HG03066 (cell line): ENCODE measurements at regions not wholly inside any gene's neighbourhood (a gene's known extent, or its start where the extent isn't known, plus 50 kb on each side); places are given as distances from the start of the nearest gene placed in this dataset.

Experiments
- ATAC-seq: cut with Tn5 transposase; IDR thresholded peaks from one replicate; pipeline ENCODE4 v1.9.1; 2021; ENCODE audit warnings: low read depth; ENCODE audit not compliant: unreplicated experiment

DNA sequence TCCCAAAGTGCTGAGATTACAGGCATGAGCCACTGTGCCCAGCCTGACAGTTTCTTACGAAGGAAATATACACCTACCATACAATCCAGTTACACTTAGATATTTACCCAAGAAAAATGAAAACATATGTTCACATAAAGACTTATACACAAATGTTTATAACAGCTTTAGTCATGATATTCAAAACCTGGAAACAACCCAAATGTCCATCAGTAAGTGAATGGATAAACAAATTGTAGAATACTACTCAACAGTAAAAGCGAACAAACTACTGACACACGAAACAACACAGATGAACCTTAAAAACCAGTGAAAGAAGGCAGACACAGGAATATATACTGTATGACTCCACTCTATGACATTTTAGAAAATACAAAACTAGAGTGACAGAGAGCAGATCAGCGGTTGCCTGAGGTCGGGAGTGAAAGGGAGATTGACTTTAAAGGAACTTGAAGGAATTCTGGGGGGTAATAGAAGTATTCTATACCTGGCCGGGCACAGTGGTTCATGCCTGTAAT is 83.6 kb downstream of the SPRING1 start:
- no peak for ATAC-seq

DNA sequence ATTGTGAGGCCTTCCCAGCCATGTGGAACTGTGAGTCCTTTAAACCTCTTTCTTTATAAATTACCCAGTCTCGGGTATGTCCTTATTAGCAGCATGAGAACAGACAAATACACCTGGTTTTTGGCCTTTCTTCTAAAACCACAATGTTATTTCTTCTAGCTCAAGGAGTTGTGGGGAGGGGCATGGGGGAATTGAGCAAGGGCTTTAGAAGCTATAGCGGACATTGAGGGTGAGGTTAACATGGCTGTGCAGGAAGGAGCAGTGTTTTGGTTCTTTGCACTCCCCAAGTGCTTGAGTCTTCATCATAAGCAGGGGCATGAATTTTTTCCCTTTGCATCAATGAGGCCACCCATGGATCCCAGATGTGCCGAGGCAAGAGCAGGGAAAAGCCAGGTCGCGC is 86.8 kb downstream of the SPRING1 start:
- ATAC-seq: no peak

DNA sequence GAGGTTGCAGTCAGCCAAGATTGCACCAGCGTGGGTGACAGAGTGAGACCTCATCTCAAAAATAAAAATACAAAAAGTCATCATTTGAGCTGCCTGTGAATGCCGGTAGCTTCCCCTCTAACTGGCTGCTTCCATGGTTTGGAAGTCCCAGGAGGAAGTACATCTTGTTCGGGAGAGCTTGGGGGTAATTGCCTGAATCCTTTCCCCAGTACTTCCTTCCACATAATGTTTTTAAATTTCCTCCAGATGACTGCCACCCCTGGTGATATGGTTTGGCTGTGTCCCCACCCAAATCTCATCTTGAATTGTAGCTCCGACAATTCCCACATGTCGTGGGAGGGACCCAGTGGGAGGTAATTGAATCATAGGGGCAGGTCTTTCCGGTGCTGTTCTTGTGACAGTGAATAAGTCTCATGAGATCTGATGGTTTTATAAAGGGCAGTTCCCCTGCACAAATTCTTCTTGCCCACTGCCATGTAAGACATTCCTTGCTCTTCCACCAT is 87.2 kb downstream of the SPRING1 start:
- ATAC-seq: no peak

DNA sequence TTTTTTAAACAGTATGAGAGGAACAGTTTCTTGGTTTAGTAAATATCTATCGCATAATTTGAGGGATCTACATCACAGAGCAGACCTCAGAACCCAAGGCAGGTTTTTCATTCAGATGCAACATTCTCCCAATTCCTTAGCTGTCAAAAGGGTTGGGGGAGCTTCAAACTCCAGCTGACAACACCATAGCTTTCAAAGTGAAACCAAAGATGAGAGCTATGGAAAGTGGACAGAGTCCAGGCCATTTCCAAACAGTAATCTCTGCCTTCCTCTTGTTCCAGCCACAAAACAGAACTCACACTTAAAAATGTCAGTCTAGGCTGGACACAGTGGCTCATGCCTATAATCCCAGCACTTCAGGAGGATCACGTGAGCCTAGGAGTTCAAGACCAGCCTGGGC is 87.8 kb downstream of the SPRING1 start:
- no peak for ATAC-seq

DNA sequence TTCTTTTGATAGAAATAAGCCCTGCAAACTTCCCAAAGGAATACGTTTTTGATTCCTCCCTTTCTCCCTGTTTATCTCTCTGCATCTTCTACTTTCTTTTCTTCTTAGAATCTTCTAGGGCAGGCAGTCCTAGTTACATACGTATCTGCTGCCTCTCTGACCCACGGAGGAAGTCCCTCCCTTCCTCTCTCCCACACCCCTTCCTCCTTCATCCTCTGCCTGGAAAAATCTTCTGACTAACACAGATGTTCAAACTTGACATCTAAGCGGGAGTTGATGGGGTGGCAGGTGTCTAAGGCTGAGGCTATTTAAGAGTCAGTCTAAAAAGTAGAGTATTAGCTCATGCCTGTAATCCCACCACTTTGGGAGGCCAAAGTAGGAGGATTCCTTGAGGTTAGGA is 88.6 kb downstream of the MAP1LC3B2 start:
- ATAC-seq: no peak

DNA sequence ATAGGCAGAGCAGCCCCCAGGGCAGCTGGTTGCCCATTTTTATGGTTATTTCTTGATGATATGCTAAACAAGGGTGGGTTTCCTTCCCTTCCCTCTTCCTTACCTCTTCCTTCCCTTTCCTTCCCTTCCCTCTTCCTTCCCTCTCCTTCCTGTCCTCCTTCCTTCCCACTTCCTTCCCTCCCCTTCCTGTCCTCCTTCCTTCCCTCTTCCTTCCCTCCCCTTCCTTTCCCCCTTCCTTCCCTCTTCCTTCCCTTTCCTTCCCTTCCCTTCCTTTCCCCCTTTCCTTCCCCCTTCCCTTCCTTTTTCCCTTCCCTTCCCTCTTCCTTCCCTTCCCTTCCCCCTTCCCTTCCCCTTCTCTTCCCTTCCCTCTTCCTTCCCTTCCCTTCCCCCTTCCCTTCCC is 87.7 kb downstream of the MAP1LC3B2 start:
- no peak for ATAC-seq

DNA sequence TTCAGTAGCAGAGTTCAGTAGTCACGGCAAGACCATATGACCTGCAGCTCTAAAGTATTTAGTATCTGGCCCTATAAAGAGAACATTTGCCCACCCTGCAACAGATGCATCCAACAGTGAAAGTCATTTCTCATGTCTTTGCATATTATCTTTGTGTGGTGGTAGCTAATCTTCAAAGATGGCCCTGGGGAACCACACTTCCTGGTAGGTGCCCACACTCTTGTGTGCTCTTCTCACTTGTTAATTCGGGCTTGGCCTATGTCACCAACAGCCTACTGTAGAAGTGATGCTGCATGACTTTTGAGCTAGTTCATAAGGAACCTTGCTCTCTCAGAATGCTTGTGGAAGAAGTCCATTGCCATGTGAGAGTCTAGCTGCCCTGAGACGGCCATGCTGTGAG is 85.6 kb downstream of the MAP1LC3B2 start:
- no peak for ATAC-seq

DNA sequence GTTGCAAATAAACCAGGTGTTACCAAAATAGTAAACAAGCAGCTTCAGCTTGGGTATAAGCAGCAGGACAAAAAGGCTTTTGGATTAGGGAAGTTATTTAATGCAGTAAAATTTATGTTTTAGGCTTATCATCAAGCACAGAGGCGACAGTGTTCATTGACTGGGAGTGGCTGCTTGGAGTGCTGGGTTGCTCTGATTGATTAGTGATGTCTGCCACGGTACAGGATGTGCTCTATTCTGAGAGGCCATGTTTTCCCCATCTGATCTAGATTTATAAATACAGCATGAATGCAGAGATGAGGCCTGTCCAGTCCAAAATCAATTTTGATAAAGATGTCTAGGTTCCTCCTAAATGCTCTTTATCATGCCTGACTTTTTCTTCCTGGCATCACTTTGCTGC is 83.5 kb downstream of the MAP1LC3B2 start:
- no peak for ATAC-seq

DNA sequence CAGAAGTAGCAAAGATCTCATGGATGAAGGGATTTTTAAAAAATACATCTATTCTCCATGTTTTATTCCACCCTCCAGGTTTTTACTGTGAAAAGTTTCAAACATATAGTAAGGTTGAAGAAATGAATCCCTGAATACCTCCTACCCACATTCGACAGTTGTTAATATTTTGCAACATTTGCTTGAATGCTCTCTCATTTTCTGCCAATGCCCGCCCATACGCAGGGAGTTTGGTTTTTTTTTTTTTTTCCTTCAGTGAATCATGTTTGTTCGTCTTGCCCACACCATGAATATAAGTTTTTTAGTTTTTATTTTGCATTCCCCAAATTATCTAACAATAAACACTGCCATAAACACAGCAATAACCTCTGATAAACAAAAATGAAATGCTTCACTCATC is 82.9 kb downstream of the MAP1LC3B2 start:
- ATAC-seq: no peak

DNA sequence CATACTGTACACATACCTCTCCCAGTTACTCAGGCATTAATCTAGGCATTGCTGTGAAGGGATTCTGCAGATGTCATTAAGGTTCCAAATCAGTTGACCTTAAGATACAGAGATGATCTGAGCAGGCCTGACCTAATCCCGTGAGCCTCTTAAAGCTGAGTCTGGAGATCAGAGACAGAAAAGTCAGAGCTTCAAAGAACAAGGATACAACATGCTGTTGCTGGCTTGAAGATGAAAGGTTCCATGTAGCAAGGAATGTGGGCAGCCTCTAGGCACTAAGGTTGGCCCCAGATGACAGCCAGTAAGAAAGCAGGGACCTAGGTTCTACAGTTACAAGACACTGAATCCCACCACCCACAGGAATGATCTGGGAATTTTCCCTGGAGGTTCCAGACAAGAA is 81.1 kb downstream of the MAP1LC3B2 start:
- no peak for ATAC-seq

DNA sequence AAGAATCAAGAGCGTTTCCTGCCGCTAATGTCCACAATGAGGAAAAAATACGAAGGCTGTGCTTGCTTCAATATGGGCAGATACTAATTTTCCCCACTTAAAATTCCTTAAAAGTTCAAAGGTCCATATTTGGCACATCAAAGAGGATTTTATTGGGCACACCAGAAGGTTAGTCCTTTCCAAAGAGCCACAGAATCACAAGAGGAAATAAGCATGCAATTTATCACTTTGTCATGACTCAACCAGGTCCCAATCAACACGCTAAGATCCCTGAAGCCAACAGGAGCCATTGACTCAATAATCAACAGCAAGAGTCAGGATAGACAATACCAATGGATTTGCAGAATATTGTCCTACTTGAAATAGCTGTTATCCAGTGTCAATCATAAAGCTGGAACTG is 80.6 kb downstream of the MAP1LC3B2 start:
- no peak for ATAC-seq

DNA sequence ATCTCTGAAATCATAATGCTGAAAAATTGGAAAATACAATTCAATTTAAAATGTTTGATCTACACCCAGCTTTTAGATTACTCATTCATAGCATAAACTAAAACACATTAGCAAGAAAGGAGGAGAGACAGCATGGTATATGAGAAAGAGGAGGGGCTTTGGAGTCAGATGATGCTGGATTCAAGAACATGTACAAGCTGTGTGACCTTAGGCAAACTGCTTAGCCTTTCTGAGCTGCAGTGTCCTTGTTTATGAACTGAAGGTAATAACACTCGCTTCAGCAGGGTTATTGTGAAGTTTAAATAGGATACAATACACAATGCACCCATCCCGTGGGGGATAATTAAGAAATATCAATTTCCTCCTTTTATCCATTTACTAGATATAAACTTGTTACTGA is 79.2 kb downstream of the MAP1LC3B2 start:
- no peak for ATAC-seq

DNA sequence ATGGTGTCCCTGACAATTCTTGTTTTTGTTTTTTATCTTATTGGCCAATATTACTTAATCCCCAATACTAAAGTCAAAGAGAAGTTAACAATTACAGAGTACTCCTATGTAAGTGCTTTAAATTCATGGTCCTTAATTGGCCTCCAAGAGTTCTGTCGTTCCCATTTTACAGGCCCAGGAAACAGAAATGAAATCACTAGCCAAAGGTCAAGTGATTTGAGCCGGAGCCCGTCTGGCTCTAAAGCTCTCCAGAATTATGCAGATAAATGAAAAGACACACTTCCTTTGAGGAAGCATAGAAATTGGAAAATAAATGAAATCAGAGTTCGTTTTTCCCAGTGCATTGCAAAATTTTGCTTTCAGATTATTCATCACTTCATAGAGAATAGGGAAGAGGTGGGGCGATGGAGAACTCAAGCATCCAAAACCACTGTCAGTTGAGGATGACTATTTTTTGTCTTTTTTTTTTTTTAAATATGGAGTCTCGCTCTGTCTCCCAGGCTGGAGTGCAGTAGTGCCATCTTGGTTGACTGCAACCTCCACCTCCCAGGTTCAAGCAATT is 78.5 kb downstream of the MAP1LC3B2 start:
- ATAC-seq: no peak

DNA sequence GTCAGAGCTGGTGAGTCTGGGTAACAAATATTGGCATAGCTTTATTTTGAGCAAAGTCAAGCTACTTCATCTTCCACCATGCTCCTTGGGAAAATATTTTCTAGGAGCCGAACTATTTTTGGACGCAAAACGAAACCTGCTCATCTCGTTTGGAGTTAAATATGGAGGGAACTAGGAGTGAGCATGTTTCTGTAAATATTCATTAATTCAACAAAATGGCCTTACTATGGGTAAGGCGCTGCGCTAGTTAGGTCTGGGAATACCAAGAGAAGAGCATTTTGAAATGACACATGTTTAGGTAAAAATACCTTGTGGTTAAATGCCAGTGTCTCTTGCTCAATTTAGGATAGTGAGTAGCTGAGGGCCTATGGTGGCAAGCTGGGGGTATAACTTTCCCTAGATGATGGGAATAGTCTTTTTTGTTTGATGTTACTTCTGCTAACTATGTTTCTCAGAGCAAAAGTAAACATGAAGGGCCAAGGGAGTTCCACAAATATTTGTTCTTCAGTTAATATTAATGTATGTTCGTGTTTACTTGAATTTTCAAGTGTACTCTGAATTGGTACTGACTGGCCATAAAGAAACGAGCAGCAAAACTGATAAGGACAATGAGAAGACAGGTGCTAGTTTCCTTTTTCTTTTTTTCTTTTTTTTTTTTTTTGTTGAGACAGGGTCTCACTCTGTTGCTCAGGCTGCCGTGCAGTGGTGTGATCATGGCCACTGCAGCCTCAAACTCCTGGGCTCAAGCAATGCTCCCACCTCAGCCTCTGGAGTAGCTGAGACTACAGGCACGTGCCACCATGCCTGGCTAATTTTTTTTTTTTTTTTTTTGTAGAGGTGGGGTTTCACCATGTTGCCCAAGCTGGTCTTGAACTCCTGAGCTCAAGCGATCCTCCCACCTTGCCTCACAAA is 77.7 kb downstream of the MAP1LC3B2 start:
- no peak for ATAC-seq

DNA sequence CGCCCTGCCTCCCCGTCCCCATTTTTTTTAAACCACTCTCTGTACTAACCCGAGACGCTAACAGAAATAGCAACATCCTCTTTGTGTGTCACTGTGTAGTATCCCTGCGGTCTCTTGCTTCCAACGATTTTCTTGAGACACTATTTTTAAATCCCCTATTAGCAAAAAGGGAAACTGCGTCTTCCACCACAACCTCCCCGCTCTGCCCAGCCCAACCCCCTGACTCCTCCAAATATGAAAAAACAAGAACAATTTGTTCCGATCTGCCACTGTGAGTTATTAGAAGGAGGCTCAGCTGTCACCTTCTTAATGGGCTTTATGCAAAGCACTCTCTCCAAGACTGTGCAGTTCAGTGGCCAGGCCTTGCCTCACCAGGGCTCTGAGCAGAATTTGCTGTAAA is 76.3 kb downstream of the MAP1LC3B2 start:
- no peak for ATAC-seq

DNA sequence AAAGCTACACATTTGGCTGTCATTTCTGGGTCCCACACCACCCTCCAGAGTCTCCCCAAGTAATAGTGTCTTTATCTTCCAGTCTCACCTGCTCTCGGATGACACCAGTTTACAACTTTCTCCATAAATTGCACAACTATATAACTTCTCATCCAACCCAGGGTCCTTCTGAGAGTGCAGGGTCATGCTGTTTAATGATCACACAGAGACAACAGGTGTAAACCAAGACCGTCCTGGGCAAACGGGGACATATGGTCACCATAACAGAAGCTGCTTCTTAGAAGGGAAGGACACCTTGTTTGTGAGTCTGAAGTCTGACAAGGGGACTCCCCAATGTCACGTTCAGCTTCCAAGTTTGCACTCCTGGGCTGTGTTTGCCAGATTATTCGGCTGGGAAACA is 74.3 kb downstream of the MAP1LC3B2 start:
- no peak for ATAC-seq

DNA sequence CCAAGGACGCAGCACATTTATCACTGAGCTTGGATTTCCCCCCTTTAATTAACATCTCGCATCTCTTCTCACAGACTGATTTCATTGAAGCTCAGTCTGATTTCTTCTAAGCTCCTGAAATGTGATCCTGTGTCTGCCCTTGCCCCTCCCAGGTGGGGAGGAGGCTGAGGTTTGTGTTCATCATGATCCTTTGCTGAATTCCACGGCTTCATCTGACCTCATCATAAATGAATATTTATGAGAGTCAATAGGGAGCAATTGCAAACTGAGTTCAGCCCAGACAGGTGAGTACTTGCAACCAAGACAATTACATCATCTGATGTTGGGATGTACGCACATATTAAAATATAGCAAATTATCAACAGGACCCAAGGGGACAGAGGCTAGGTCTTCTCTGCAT is 72.4 kb downstream of the MAP1LC3B2 start:
- no peak for ATAC-seq

DNA sequence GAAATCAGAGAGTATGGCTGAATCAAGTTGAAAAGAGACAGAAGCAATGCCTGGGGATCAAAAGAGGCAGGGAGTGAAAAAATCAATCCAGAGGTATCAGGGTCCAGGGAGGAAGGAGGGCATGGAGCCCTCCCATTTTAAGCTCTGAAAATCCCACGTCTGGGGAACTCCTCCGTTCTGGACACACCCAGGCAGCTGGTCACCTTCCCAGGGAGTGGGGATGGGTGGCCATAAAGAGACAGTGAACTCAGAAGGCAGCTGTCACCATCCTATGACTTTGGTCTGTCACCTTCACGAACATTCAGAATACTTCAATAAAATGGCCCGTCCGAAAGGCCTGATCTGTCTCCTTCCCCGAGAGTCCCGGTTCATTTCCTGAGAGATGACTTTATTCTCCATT is 71.6 kb downstream of the MAP1LC3B2 start:
- ATAC-seq: no peak

DNA sequence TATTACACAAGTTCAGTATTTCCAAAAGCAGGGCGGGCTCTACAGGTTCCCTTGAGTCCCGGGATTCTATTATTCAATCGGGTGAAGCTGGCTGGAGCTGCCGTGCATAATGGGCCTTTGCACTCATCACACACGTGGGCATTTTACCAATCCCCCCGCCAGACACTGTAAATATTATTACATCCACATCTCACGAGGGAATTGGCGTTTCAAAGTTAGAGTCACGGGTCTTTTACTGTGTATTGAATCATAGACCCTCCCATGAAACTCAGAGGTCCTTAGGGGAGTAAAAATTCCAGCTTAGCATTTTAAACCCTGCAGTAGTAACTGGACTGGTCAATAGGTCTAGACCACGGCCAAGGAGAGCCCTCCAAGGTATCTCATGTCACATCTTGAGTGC is 70.3 kb downstream of the MAP1LC3B2 start:
- ATAC-seq: no peak

DNA sequence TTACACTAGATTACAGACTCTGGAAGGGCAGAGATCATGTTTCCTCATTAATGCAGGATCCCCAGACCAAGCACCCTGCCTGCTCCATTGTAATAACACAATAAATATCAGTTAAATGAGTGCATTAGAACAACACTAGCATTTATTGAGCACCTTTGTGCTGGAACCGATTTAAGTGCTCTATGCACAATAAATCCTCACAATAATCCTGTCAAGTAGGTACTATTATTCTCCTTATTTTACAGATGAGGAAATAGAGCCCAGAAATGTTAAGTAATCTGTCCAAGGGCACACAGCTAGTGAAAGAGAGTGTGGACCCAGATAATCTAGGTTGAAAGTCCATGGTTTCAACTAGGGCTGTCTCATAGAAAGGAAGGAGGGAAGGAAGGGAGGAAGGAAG is 69.8 kb downstream of the MAP1LC3B2 start:
- no peak for ATAC-seq

DNA sequence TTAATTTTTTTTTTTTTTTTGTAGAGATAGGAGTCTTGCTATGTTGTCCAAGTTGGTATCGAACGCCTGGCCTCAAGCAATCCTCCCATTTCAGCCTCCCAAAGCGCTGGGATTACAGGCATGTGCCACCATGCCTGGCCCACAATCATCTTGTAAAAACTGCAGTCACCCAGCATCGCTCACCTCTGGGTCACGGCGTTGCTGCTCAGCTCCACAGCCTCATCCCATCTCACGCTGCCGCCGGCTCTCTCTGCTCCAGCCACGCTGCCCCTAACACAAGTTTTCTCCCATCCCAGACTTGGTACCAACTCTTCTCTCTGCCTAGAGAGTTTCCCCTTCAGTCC is 69.2 kb downstream of the MAP1LC3B2 start:
- no peak for ATAC-seq
